VCaP (cell line): ENCODE measurements at regions not wholly inside any gene's neighbourhood (a gene's known extent, or its start where the extent isn't known, plus 50 kb on each side); places are given as distances from the start of the nearest gene placed in this dataset.

ENCODE experiments used
- H3K27ac ChIP-seq: fragments of 450-650 bp; 2 replicates; pipeline ENCODE4 v1.5.1; 2017
- TF ChIP-seq, protein P1 (sequence below): fragments of 450-650 bp; conservative IDR thresholded peaks from 2 replicates; pipeline ENCODE4 v1.5.1; 2017; ENCODE audit warnings: mild to moderate bottlenecking, moderate library complexity

DNA sequence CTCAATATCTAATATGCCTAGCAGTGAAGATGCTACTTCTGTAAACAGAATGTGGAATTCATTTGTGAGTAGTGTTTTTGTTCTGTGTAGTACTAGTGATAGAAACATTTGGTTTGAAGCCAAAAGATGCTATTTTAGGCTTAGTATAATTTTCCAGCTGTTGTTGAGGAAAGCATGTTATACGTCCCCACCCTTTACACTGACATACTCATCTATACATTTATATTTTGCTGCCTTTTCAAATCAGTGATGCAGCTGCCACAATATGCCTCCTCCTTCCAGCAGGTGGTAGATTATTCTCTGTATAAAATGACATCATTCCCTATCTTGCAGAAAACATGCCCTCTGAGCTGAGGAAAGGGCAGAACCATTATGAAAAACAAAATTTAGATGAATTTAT, 1217.6 kb upstream of the GJE1 start:
- TF ChIP-seq, protein P1, sequence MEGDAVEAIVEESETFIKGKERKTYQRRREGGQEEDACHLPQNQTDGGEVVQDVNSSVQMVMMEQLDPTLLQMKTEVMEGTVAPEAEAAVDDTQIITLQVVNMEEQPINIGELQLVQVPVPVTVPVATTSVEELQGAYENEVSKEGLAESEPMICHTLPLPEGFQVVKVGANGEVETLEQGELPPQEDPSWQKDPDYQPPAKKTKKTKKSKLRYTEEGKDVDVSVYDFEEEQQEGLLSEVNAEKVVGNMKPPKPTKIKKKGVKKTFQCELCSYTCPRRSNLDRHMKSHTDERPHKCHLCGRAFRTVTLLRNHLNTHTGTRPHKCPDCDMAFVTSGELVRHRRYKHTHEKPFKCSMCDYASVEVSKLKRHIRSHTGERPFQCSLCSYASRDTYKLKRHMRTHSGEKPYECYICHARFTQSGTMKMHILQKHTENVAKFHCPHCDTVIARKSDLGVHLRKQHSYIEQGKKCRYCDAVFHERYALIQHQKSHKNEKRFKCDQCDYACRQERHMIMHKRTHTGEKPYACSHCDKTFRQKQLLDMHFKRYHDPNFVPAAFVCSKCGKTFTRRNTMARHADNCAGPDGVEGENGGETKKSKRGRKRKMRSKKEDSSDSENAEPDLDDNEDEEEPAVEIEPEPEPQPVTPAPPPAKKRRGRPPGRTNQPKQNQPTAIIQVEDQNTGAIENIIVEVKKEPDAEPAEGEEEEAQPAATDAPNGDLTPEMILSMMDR: no peak; the same call in 1 of the 2 replicates
- H3K27ac ChIP-seq: no peak overlapping the region

DNA sequence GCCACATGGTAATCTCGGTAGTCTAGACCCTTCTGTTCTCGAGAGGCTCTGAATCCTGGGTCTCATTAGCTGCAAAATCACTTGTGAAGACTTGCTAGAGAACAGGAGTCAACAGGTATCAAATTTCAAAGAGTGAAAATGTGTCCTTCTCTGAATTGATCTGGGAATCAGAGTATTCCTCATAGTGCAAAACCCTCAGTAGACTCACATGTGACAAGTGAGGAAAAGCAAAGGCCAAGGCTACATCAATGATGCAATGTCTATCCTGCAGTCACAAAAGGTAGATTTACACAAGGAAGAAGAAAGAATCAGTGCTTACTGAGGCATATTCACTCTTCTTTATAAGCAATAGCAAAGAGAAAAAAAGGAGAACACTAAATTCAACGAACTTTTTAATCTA, 1220.0 kb upstream of the GJE1 start:
- H3K27ac ChIP-seq: no peak overlapping the region
- TF ChIP-seq, protein P1: no peak

DNA sequence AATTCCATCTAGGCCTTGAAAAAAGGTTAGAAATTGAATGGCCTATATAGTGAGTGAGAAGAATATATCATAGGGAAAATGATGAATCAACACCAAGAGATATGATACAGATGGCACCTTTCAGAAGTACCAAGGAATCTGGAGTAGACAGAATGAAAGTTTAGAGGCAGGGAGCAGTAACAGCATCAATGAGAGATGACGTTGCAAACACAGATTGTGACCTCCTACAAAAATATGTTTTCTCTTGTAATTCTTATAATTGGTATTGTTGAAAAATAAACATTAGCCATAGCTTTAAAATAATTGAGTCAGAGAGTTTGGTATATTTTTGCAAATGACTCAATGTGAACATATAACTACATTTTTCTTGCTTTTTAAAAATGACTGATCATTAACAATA, 1223.1 kb upstream of the GJE1 start:
- no peak overlapping the region for H3K27ac ChIP-seq
- TF ChIP-seq, protein P1: no peak

DNA sequence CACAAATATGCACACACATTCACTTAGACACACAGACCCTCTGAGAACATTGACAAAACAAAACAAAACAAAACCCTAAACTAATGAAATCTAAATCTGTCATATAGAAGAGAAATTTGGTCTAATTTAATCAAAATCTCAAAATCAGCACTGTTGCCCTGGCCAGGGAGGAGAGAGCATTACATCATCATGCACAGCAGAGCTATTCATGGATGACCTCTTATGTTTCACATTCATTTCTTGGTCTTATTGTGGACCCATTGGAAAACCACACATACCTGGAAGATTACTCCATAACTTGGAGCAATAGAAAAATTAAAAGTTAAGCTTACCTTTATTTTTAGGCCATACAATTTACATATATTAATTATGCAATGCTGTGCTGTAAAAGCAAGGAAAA, 1223.6 kb upstream of the GJE1 start:
- TF ChIP-seq, protein P1: no peak
- H3K27ac ChIP-seq: no peak overlapping the region

DNA sequence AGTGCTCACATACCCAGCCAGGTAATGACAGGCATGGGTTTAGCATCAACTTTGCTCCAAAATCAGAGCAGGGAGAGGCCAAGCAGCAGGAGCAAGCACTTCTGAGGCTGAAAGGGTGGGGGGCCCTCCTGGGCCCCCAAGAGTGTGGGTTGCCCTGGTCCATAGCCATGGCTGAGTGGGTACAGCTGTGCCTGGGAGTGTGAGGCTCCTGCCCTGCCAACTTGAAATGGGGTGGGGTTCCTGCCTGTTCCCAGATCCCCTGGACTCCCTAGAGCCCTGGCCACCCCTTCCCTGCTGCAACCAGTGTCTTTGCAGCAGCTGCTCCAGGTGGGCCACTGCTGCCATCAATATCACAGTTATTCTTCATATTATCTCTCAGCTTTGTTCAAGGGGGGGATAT, 1224.2 kb upstream of the GJE1 start:
- TF ChIP-seq, protein P1: no peak
- no peak overlapping the region for H3K27ac ChIP-seq

DNA sequence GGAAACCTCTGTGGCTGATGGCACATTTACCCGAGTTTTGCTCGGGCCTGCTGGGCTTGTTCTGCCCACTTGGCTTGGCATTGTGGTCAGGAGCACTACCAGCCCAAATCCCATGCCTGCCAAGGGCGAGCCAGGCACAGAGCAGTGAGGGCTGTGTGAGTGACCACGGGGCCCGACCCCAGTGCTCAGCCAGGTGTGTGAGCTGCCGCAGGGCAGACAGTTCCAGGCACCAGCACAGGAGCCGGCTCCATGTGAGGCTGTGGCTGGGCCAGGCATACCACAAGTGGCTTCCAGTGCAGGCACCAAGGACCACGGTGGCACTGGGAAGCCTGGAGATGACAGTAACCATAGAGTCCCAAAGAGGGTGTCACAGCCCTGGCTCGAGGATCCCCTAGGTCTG, 1225.5 kb upstream of the GJE1 start:
- H3K27ac ChIP-seq: no peak overlapping the region
- TF ChIP-seq, protein P1: no peak

DNA sequence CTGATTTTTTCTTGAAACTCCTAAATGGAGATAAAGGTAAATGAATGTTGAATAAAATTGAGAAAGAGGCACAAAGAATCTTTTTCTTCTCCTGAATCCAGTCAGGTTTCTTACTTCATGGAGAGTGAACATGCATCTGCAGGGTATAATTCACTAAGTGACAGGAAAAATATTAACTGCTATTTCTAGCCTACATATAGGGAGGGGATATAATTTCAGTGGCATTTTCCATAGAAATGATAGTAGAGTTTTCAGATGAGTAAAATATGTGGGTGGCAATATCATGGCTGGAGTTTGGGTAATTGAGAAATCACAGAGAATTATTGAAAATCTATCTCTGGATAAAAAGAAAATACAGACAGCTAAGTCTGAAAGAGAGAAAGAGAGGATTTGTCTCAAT, 1227.0 kb upstream of the GJE1 start:
- no peak overlapping the region for H3K27ac ChIP-seq
- TF ChIP-seq, protein P1: no peak

DNA sequence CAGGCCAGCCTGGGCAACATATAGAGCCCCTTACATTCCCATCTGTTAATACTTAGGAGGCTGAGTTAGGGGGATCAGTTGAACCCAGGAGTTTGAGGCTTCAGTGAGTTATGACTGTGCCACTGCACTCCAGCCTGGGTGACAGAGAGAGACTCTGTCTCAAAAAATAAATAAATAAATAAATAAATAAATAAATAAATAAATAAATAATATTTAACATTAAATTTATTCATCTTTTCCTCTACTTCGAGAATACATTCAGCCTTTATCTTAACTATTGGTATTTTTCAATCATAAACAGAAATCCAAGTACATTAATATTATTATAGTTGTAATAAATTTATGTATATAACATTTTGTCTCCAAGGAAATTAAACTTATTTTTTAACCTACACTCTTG, 1227.7 kb upstream of the GJE1 start:
- H3K27ac ChIP-seq: no peak overlapping the region
- TF ChIP-seq, protein P1: no peak
